ENCODE measurements at regions not wholly inside any gene's neighbourhood (a gene's known extent, or its start where the extent isn't known, plus 50 kb on each side); places are given as distances from the start of the nearest gene placed in this dataset.

DNA sequence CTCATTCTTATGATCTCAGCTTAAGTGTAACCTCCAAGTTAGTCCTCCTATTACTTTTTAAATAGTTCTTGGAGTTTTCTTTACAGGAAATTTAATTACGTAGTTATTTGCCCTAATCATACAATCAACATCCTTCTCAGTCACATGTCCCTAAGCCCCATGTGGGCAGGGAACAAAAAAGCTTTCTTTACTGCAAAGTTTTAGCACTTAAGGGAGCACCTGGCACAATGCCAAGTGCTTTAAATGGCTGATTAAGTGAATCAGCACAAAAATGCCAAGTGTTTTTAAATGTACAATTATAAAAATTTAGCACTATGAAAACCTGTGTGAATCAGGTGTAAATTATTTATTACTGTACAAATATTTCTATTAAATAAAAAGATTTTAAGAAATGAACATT, 445.3 kb downstream of the C3orf38 start:
- TF ChIP-seq, protein P1, sequence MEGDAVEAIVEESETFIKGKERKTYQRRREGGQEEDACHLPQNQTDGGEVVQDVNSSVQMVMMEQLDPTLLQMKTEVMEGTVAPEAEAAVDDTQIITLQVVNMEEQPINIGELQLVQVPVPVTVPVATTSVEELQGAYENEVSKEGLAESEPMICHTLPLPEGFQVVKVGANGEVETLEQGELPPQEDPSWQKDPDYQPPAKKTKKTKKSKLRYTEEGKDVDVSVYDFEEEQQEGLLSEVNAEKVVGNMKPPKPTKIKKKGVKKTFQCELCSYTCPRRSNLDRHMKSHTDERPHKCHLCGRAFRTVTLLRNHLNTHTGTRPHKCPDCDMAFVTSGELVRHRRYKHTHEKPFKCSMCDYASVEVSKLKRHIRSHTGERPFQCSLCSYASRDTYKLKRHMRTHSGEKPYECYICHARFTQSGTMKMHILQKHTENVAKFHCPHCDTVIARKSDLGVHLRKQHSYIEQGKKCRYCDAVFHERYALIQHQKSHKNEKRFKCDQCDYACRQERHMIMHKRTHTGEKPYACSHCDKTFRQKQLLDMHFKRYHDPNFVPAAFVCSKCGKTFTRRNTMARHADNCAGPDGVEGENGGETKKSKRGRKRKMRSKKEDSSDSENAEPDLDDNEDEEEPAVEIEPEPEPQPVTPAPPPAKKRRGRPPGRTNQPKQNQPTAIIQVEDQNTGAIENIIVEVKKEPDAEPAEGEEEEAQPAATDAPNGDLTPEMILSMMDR (IDR thresholded peaks at IDR 0.05; ENCODE audit: insufficient read depth, low read length) = no peak
- TF ChIP-seq, protein P2, sequence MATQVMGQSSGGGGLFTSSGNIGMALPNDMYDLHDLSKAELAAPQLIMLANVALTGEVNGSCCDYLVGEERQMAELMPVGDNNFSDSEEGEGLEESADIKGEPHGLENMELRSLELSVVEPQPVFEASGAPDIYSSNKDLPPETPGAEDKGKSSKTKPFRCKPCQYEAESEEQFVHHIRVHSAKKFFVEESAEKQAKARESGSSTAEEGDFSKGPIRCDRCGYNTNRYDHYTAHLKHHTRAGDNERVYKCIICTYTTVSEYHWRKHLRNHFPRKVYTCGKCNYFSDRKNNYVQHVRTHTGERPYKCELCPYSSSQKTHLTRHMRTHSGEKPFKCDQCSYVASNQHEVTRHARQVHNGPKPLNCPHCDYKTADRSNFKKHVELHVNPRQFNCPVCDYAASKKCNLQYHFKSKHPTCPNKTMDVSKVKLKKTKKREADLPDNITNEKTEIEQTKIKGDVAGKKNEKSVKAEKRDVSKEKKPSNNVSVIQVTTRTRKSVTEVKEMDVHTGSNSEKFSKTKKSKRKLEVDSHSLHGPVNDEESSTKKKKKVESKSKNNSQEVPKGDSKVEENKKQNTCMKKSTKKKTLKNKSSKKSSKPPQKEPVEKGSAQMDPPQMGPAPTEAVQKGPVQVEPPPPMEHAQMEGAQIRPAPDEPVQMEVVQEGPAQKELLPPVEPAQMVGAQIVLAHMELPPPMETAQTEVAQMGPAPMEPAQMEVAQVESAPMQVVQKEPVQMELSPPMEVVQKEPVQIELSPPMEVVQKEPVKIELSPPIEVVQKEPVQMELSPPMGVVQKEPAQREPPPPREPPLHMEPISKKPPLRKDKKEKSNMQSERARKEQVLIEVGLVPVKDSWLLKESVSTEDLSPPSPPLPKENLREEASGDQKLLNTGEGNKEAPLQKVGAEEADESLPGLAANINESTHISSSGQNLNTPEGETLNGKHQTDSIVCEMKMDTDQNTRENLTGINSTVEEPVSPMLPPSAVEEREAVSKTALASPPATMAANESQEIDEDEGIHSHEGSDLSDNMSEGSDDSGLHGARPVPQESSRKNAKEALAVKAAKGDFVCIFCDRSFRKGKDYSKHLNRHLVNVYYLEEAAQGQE (IDR thresholded peaks at IDR 0.05; ENCODE audit: insufficient replicate concordance, low read depth) = no peak
- no peak for TF ChIP-seq POLR2AphosphoS5 (IDR thresholded peaks at IDR 0.05; ENCODE audit: low read depth)
- no peak for TF ChIP-seq SPI1 (IDR thresholded peaks at IDR 0.05; ENCODE audit: borderline replicate concordance, low read depth)
- no peak for TF ChIP-seq GABPA (IDR thresholded peaks at IDR 0.05; ENCODE audit: low read depth)
- DNase-seq (ENCODE audit: low read depth in 1 of 2, low spot score in 1 of 2) = no peak
- no peak overlapping the region for H3K27ac ChIP-seq (replicated peaks)
- H3K27me3 ChIP-seq (ENCODE audit: insufficient read depth, poor library complexity, severe bottlenecking) = no peaks in the 10 kb centered on the region
- H3K4me3 ChIP-seq (replicated peaks; ENCODE audit: insufficient read depth, low read length) = no peak overlapping the region

DNA sequence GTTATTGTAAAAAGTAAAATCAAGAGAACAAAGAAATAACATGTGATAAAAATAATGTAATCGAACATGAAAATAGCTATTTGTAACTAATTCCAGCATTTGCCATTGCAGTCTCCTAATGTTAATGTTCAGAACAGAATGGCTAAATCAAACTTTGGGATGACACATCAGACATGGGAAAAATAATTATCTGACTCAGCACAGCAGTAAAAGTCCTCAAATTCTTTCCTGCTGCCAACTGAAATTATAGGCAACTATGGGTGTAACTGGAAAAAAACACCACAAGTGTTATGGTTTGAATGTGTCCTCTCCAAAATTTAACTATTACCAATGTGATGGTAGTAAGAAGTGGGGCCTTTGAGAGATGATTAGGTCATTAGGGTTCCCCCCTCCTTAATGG, 446.7 kb downstream of the C3orf38 start:
- Histone ChIP-seq H3K27ac (replicated peaks) (no peak overlapping the region), H3K4me3 (replicated peaks; ENCODE audit: insufficient read depth, low read length) (no peak overlapping the region), H3K27me3 (ENCODE audit: insufficient read depth, poor library complexity, severe bottlenecking) (no peaks in the 10 kb centered on the region)
- DNase-seq (ENCODE audit: low read depth in 1 of 2, low spot score in 1 of 2) = no peak
- TF ChIP-seq POLR2AphosphoS5 (IDR thresholded peaks at IDR 0.05; ENCODE audit: low read depth) (no peak), SPI1 (IDR thresholded peaks at IDR 0.05; ENCODE audit: borderline replicate concordance, low read depth) (no peak), GABPA (IDR thresholded peaks at IDR 0.05; ENCODE audit: low read depth) (no peak)
- TF ChIP-seq, protein P1 (IDR thresholded peaks at IDR 0.05; ENCODE audit: insufficient read depth, low read length) = no peak
- TF ChIP-seq, protein P2 (IDR thresholded peaks at IDR 0.05; ENCODE audit: insufficient replicate concordance, low read depth) = no peak

DNA sequence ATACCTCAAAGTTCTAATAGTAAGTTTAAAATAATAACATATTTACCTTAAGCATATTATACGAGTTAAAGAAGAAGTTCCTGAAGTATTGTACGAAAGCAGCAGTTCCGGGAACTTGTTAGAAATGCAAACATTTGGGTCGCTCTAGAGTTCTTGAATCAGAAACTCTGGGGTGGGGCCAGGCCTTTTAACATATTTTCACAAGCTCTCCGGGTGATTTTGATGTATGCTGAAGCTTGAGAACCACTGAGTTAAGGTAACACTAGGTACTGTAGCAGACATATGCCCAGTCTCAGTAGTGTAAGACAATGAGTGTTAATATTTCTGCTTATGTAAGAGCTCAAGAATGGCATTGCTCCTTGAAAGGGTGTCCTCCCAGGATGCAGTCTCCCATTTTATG, 461.1 kb downstream of the C3orf38 start:
- TF ChIP-seq, protein P1 (IDR thresholded peaks at IDR 0.05; ENCODE audit: insufficient read depth, low read length) = no peak
- TF ChIP-seq, protein P2 (IDR thresholded peaks at IDR 0.05; ENCODE audit: insufficient replicate concordance, low read depth) = no peak
- TF ChIP-seq GABPA (IDR thresholded peaks at IDR 0.05; ENCODE audit: low read depth) = no peak
- TF ChIP-seq SPI1 (IDR thresholded peaks at IDR 0.05; ENCODE audit: borderline replicate concordance, low read depth) = no peak
- TF ChIP-seq POLR2AphosphoS5 (IDR thresholded peaks at IDR 0.05; ENCODE audit: low read depth) = no peak
- DNase-seq (ENCODE audit: low read depth in 1 of 2, low spot score in 1 of 2) = no peak
- Histone ChIP-seq H3K27ac (replicated peaks) (no peak overlapping the region), H3K27me3 (ENCODE audit: insufficient read depth, poor library complexity, severe bottlenecking) (no peaks in the 10 kb centered on the region), H3K4me3 (replicated peaks; ENCODE audit: insufficient read depth, low read length) (no peak overlapping the region)
